ENCODE measurements at regions not wholly inside any gene's neighbourhood (a gene's known extent, or its start where the extent isn't known, plus 50 kb on each side); places are given as distances from the start of the nearest gene placed in this dataset.

- Histone ChIP-seq H3K27ac (ENCODE audit: low read length) (no peak overlapping the region), H3K4me3 (ENCODE audit: low read length) (no peak overlapping the region), H3K9me3 (ENCODE audit: control insufficient read depth, insufficient read depth, low read length) (no peaks in the 10 kb centered on the region), H3K36me3 (ENCODE audit: control insufficient read depth, insufficient read depth, low read length) (no peaks in the 10 kb centered on the region), H3K27me3 (ENCODE audit: control insufficient read depth, insufficient read depth, low read length) (no peaks in the 10 kb centered on the region; the same call in 1 of the 2 replicates), H3K4me1 (ENCODE audit: control insufficient read depth, insufficient read depth, low read length) (no peaks in the 10 kb centered on the region)
- no CpG with 5 or more reads among the region's 25 CpGs for whole genome bisulfite sequencing (ENCODE audit: insufficient coverage, insufficient read length)
- no peak for DNase-seq (ENCODE audit: low read depth, low spot score)
These were observed 1141.8 kb downstream of the PCDH17 start for GRCh38 chr13:58773280-58773859.

GRCh38 chr13:58782736-58783135 is 1151.2 kb downstream of the PCDH17 start:
- no CpG with 5 or more reads among the region's 1 CpG for WGBS (ENCODE audit: insufficient coverage, insufficient read length)

GRCh38 chr13:58792854-58793253 is 1161.3 kb downstream of the PCDH17 start:
- Histone ChIP-seq H3K36me3 (ENCODE audit: control insufficient read depth, insufficient read depth, low read length) (no peaks in the 10 kb centered on the region), H3K27ac (ENCODE audit: low read length) (no peak overlapping the region), H3K9me3 (ENCODE audit: control insufficient read depth, insufficient read depth, low read length) (no peaks in the 10 kb centered on the region), H3K27me3 (ENCODE audit: control insufficient read depth, insufficient read depth, low read length) (no peaks in the 10 kb centered on the region), H3K4me3 (ENCODE audit: low read length) (no peak overlapping the region), H3K4me1 (ENCODE audit: control insufficient read depth, insufficient read depth, low read length) (no peaks in the 10 kb centered on the region)
- WGBS (ENCODE audit: insufficient coverage, insufficient read length) = no CpG with 5 or more reads among the region's 2 CpGs
- no peak for DNase-seq (ENCODE audit: low read depth, low spot score)

More at GRCh38 chr13:58782736-58783135, 1151.2 kb downstream of the PCDH17 start:
- Histone ChIP-seq H3K9me3 (ENCODE audit: control insufficient read depth, insufficient read depth, low read length) (no peaks in the 10 kb centered on the region), H3K27ac (ENCODE audit: low read length) (no peak overlapping the region), H3K36me3 (ENCODE audit: control insufficient read depth, insufficient read depth, low read length) (no peaks in the 10 kb centered on the region), H3K4me1 (ENCODE audit: control insufficient read depth, insufficient read depth, low read length) (no peaks in the 10 kb centered on the region), H3K4me3 (ENCODE audit: low read length) (no peak overlapping the region), H3K27me3 (ENCODE audit: control insufficient read depth, insufficient read depth, low read length) (no peaks in the 10 kb centered on the region)
- no peak for DNase-seq (ENCODE audit: low read depth, low spot score)

GRCh38 chr13:58795715-58796114 is 1164.2 kb downstream of the PCDH17 start:
- Histone ChIP-seq H3K4me1 (ENCODE audit: control insufficient read depth, insufficient read depth, low read length) (no peaks in the 10 kb centered on the region), H3K36me3 (ENCODE audit: control insufficient read depth, insufficient read depth, low read length) (no peaks in the 10 kb centered on the region), H3K27me3 (ENCODE audit: control insufficient read depth, insufficient read depth, low read length) (no peaks in the 10 kb centered on the region), H3K27ac (ENCODE audit: low read length) (no peak overlapping the region), H3K9me3 (ENCODE audit: control insufficient read depth, insufficient read depth, low read length) (no peaks in the 10 kb centered on the region), H3K4me3 (ENCODE audit: low read length) (no peak overlapping the region)
- DNase-seq (ENCODE audit: low read depth, low spot score) = no peak
- no CpG with 5 or more reads among the region's 2 CpGs for WGBS (ENCODE audit: insufficient coverage, insufficient read length)

GRCh38 chr13:58804832-58805231 is 1173.3 kb downstream of the PCDH17 start:
- no peak for DNase-seq (ENCODE audit: low read depth, low spot score)
- no peaks in the 10 kb centered on the region for H3K36me3 ChIP-seq (ENCODE audit: control insufficient read depth, insufficient read depth, low read length)
- no peak overlapping the region for H3K27ac ChIP-seq (ENCODE audit: low read length)
- no peak overlapping the region for H3K4me3 ChIP-seq (ENCODE audit: low read length)
- no peaks in the 10 kb centered on the region for H3K4me1 ChIP-seq (ENCODE audit: control insufficient read depth, insufficient read depth, low read length)
- H3K9me3 ChIP-seq (ENCODE audit: control insufficient read depth, insufficient read depth, low read length) = no peaks in the 10 kb centered on the region
- no peaks in the 10 kb centered on the region for H3K27me3 ChIP-seq (ENCODE audit: control insufficient read depth, insufficient read depth, low read length)

GRCh38 chr13:58806401-58806800 is 1174.9 kb downstream of the PCDH17 start:
- Histone ChIP-seq H3K9me3 (ENCODE audit: control insufficient read depth, insufficient read depth, low read length) (no peaks in the 10 kb centered on the region), H3K4me1 (ENCODE audit: control insufficient read depth, insufficient read depth, low read length) (no peaks in the 10 kb centered on the region), H3K27me3 (ENCODE audit: control insufficient read depth, insufficient read depth, low read length) (no peaks in the 10 kb centered on the region), H3K4me3 (ENCODE audit: low read length) (no peak overlapping the region), H3K27ac (ENCODE audit: low read length) (no peak overlapping the region), H3K36me3 (ENCODE audit: control insufficient read depth, insufficient read depth, low read length) (no peaks in the 10 kb centered on the region)
- DNase-seq (ENCODE audit: low read depth, low spot score) = no peak
- no CpG with 5 or more reads among the region's 2 CpGs for WGBS (ENCODE audit: insufficient coverage, insufficient read length)

GRCh38 chr13:58823701-58824100 is 1192.2 kb downstream of the PCDH17 start:
- Histone ChIP-seq H3K4me1 (ENCODE audit: control insufficient read depth, insufficient read depth, low read length) (no peaks in the 10 kb centered on the region; the same call in 1 of the 2 replicates), H3K27ac (ENCODE audit: low read length) (no peak overlapping the region), H3K4me3 (ENCODE audit: low read length) (no peak overlapping the region), H3K9me3 (ENCODE audit: control insufficient read depth, insufficient read depth, low read length) (no peaks in the 10 kb centered on the region), H3K36me3 (ENCODE audit: control insufficient read depth, insufficient read depth, low read length) (no peaks in the 10 kb centered on the region), H3K27me3 (ENCODE audit: control insufficient read depth, insufficient read depth, low read length) (no peaks in the 10 kb centered on the region)
- WGBS (ENCODE audit: insufficient coverage, insufficient read length) = no CpG with 5 or more reads among the region's 29 CpGs
- DNase-seq (ENCODE audit: low read depth, low spot score) = no peak

- no peaks in the 10 kb centered on the region for H3K9me3 ChIP-seq (ENCODE audit: control insufficient read depth, insufficient read depth, low read length)
- no peak overlapping the region for H3K4me3 ChIP-seq (ENCODE audit: low read length)
- H3K27me3 ChIP-seq (ENCODE audit: control insufficient read depth, insufficient read depth, low read length) = no peaks in the 10 kb centered on the region
- H3K27ac ChIP-seq (ENCODE audit: low read length) = no peak overlapping the region
- DNase-seq (ENCODE audit: low read depth, low spot score) = no peak
- H3K36me3 ChIP-seq (ENCODE audit: control insufficient read depth, insufficient read depth, low read length) = no peaks in the 10 kb centered on the region
- no CpG with 5 or more reads among the region's 2 CpGs for WGBS (ENCODE audit: insufficient coverage, insufficient read length)
- no peaks in the 10 kb centered on the region; the same call in 1 of the 2 replicates for H3K4me1 ChIP-seq (ENCODE audit: control insufficient read depth, insufficient read depth, low read length)
These were observed 1196.4 kb downstream of the PCDH17 start for GRCh38 chr13:58827904-58828303.

- no peaks in the 10 kb centered on the region for H3K4me1 ChIP-seq (ENCODE audit: control insufficient read depth, insufficient read depth, low read length)
- no peaks in the 10 kb centered on the region for H3K9me3 ChIP-seq (ENCODE audit: control insufficient read depth, insufficient read depth, low read length)
- H3K27me3 ChIP-seq (ENCODE audit: control insufficient read depth, insufficient read depth, low read length) = no peaks in the 10 kb centered on the region
- no peak overlapping the region for H3K27ac ChIP-seq (ENCODE audit: low read length)
- DNase-seq (ENCODE audit: low read depth, low spot score) = no peak
- H3K4me3 ChIP-seq (ENCODE audit: low read length) = no peak overlapping the region
- WGBS (ENCODE audit: insufficient coverage, insufficient read length) = no CpG with 5 or more reads among the region's 1 CpG
- H3K36me3 ChIP-seq (ENCODE audit: control insufficient read depth, insufficient read depth, low read length) = no peaks in the 10 kb centered on the region
These were observed 1199.3 kb downstream of the PCDH17 start for GRCh38 chr13:58830841-58831240.

GRCh38 chr13:58838615-58839014 is 1207.1 kb downstream of the PCDH17 start:
- DNase-seq (ENCODE audit: low read depth, low spot score) = no peak
- no peaks in the 10 kb centered on the region for H3K36me3 ChIP-seq (ENCODE audit: control insufficient read depth, insufficient read depth, low read length)
- no peak overlapping the region for H3K27ac ChIP-seq (ENCODE audit: low read length)
- no CpG with 5 or more reads among the region's 1 CpG for WGBS (ENCODE audit: insufficient coverage, insufficient read length)
- H3K4me3 ChIP-seq (ENCODE audit: low read length) = no peak overlapping the region
- no peaks in the 10 kb centered on the region for H3K27me3 ChIP-seq (ENCODE audit: control insufficient read depth, insufficient read depth, low read length)
- no peaks in the 10 kb centered on the region for H3K4me1 ChIP-seq (ENCODE audit: control insufficient read depth, insufficient read depth, low read length)
- no peaks in the 10 kb centered on the region for H3K9me3 ChIP-seq (ENCODE audit: control insufficient read depth, insufficient read depth, low read length)

- no CpG with 5 or more reads among the region's 6 CpGs for WGBS (ENCODE audit: insufficient coverage, insufficient read length)
- Histone ChIP-seq H3K27me3 (ENCODE audit: control insufficient read depth, insufficient read depth, low read length) (no peaks in the 10 kb centered on the region), H3K4me1 (ENCODE audit: control insufficient read depth, insufficient read depth, low read length) (no peaks in the 10 kb centered on the region), H3K36me3 (ENCODE audit: control insufficient read depth, insufficient read depth, low read length) (no peaks in the 10 kb centered on the region), H3K4me3 (ENCODE audit: low read length) (no peak overlapping the region), H3K27ac (ENCODE audit: low read length) (no peak overlapping the region), H3K9me3 (ENCODE audit: control insufficient read depth, insufficient read depth, low read length) (no peaks in the 10 kb centered on the region)
- DNase-seq (ENCODE audit: low read depth, low spot score) = no peak
These were observed 1211.5 kb downstream of the PCDH17 start for GRCh38 chr13:58843071-58843470.
